OCI-LY3 (cell line): ENCODE measurements at regions not wholly inside any gene's neighbourhood (a gene's known extent, or its start where the extent isn't known, plus 50 kb on each side); places are given as distances from the start of the nearest gene placed in this dataset.

Experiments
- CTCF ChIP-seq: fragments of 200-600, 300-600 bp; sonication (generic); IDR thresholded peaks from 2 replicates; pipeline ENCODE4 v1.5.1; 2014; ENCODE audit warnings: antibody characterized with exemption, low read length, low read depth
- EZH2phosphoT487 ChIP-seq: fragments of 200-600 bp; shearing (Covaris generic); IDR thresholded peaks from 2 replicates; pipeline ENCODE4 v1.6.1; 2018; ENCODE audit warnings: antibody characterized with exemption, mixed run types, low read depth

GRCh38 chr9:102114557-102114956, 376.1 kb upstream of the GRIN3A start:
- TF ChIP-seq CTCF (no peak), EZH2phosphoT487 (no peak)
